Activated T-helper 17 cell treated with anti-CD3 and anti-CD28 coated beads, Interleukin-2, amount 50 U/mL, for 72 hours (primary cell): ENCODE measurements at regions not wholly inside any gene's neighbourhood (a gene's known extent, or its start where the extent isn't known, plus 50 kb on each side); places are given as distances from the start of the nearest gene placed in this dataset.

Source experiments
- ATAC-seq: fragments of 150-1000 bp; cut with Tn5 transposase; replicated peaks from 2 replicates; pipeline ENCODE4 v1.10.0; 2021; ENCODE audit warnings: mild to moderate bottlenecking, moderate library complexity
- H3K27ac Mint-ChIP-seq: one replicate; pipeline ENCODE4 v1.8.0; 2022; ENCODE audit warnings: mixed read lengths
- H3K27me3 Mint-ChIP-seq: one replicate; pipeline ENCODE4 v1.8.0; 2022; ENCODE audit warnings: mixed read lengths
- H3K36me3 Mint-ChIP-seq: one replicate; pipeline ENCODE4 v1.8.0; 2022; ENCODE audit warnings: low read depth, mild to moderate bottlenecking, mixed read lengths
- H3K4me1 Mint-ChIP-seq: one replicate; pipeline ENCODE4 v1.8.0; 2022; ENCODE audit warnings: mixed read lengths
- H3K4me3 Mint-ChIP-seq: one replicate; pipeline ENCODE4 v1.8.0; 2022; ENCODE audit warnings: mild to moderate bottlenecking, mixed read lengths
- H3K9me3 Mint-ChIP-seq: one replicate; pipeline ENCODE4 v1.8.0; 2022; ENCODE audit warnings: mixed read lengths

- Mint-ChIP-seq H3K36me3 (no peaks in the 10 kb centered on the region), H3K4me3 (no peak overlapping the region), H3K4me1 (no peaks in the 10 kb centered on the region), H3K9me3 (no peaks in the 10 kb centered on the region), H3K27ac (no peak overlapping the region), H3K27me3 (peaks cover 13% of the 10 kb centered on the region)
- ATAC-seq: no peak
Measured at GRCh38 chr9:86599561-86599960, 245.4 kb upstream of the TUT7 start.

DNA sequence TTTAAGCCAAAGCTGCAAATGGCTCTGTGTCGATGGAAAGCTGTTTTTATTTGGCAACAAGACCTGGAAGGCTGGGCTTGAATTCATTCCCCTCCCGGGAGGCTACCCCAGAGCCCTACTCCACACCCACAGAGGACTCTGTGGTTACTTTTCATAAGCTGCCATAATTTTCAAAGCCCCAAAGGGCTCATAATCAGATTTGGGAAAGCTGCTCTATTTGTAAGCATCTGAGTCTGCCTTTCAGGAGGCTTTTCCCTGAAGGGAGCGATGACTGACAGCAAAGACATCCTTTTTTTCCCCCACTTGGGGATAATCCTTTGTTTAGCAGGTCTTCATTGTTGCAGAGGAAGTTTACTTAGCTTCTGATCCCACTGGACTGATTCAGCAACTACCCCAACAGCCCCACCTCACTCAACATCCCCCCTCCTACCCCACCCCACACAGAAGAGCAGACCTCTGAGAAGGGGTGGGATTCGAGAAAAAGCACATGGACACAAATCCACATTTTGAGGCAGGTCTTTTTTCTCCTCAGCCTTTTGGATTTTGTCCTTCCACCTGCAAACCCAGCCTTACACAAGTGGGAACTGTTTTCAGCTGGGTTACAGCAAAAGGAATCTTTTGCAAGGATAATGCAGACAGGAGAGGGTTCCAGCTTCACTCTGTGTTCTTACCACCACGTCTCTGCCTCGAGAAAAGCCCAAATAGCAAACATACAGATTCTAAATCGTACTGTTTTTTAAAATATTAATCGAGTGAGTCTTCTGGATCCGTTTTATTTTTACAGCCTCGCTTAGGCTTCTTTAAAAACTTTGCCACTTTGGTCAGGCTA, 244.4 kb upstream of the TUT7 start:
- ATAC-seq: no peak
- no peaks in the 10 kb centered on the region for H3K36me3 Mint-ChIP-seq
- H3K4me3 Mint-ChIP-seq: no peak overlapping the region
- H3K27me3 Mint-ChIP-seq: peaks cover 12% of the 10 kb centered on the region
- no peaks in the 10 kb centered on the region for H3K4me1 Mint-ChIP-seq
- no peaks in the 10 kb centered on the region for H3K9me3 Mint-ChIP-seq
- H3K27ac Mint-ChIP-seq: no peak overlapping the region

DNA sequence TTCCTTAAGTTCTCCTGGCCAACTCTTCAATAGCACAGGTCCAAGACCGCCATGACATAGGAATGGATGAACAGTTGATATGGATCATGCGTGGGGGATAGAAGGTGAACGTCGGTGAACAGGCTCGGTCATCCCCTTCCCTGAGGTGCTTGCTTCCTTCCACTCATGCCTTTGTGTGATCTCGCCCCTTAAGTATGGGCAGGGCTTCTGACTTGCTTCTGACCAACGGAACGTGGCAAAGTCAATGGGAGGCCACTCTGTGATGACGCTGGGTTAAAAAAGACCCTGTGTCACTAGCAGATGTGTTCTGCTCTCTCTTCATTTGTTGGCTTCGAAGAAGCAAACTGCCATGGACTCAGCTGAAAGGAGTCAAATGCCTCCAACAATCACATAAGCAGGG, 240.5 kb upstream of the TUT7 start:
- no peak overlapping the region for H3K27ac Mint-ChIP-seq
- peaks cover 8% of the 10 kb centered on the region for H3K27me3 Mint-ChIP-seq
- H3K9me3 Mint-ChIP-seq: no peaks in the 10 kb centered on the region
- ATAC-seq: no peak
- H3K4me1 Mint-ChIP-seq: no peaks in the 10 kb centered on the region
- no peak overlapping the region for H3K4me3 Mint-ChIP-seq
- no peaks in the 10 kb centered on the region for H3K36me3 Mint-ChIP-seq

DNA sequence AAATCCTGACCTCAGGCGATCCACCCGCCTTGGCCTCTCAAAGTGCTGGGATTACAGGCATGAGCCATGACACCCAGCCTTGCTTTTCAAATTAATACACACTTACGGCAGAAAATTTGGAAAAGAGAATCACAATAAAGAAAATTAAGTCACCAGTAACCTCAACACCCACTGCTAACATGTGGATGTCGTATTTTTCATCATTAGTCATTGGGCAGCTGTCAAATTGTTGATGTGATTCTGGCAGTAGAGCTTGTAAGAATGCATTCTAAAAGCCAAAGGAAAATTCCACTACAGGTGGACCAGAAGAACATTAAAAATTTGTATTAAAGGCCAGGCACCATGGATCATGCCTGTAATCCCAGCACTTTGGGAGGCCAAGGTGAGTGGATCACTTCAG, 237.3 kb upstream of the TUT7 start:
- Mint-ChIP-seq H3K4me1 (no peaks in the 10 kb centered on the region), H3K36me3 (no peaks in the 10 kb centered on the region), H3K9me3 (no peaks in the 10 kb centered on the region), H3K27ac (no peak overlapping the region), H3K4me3 (no peak overlapping the region), H3K27me3 (peaks cover 6% of the 10 kb centered on the region)
- ATAC-seq: no peak

GRCh38 chr9:86589730-86590129, 235.5 kb upstream of the TUT7 start:
- Mint-ChIP-seq H3K27ac (no peak overlapping the region), H3K9me3 (no peaks in the 10 kb centered on the region), H3K27me3 (peaks cover 3% of the 10 kb centered on the region), H3K4me1 (no peaks in the 10 kb centered on the region), H3K4me3 (no peak overlapping the region), H3K36me3 (no peaks in the 10 kb centered on the region)
- ATAC-seq: no peak

- ATAC-seq: no peak
- Mint-ChIP-seq H3K27ac (no peak overlapping the region), H3K36me3 (no peaks in the 10 kb centered on the region), H3K4me1 (no peaks in the 10 kb centered on the region), H3K27me3 (no peaks in the 10 kb centered on the region), H3K4me3 (no peak overlapping the region), H3K9me3 (no peaks in the 10 kb centered on the region)
Measured at GRCh38 chr9:86589273-86589672, 235.1 kb upstream of the TUT7 start.

GRCh38 chr9:86586144-86586494, 231.9 kb upstream of the TUT7 start:
- Mint-ChIP-seq H3K9me3 (no peaks in the 10 kb centered on the region), H3K36me3 (no peaks in the 10 kb centered on the region), H3K4me3 (peak overlapping the region; percentile 62), H3K27ac (peak overlapping the region; percentile 37), H3K4me1 (no peaks in the 10 kb centered on the region), H3K27me3 (no peaks in the 10 kb centered on the region)
- ATAC-seq: no peak

DNA sequence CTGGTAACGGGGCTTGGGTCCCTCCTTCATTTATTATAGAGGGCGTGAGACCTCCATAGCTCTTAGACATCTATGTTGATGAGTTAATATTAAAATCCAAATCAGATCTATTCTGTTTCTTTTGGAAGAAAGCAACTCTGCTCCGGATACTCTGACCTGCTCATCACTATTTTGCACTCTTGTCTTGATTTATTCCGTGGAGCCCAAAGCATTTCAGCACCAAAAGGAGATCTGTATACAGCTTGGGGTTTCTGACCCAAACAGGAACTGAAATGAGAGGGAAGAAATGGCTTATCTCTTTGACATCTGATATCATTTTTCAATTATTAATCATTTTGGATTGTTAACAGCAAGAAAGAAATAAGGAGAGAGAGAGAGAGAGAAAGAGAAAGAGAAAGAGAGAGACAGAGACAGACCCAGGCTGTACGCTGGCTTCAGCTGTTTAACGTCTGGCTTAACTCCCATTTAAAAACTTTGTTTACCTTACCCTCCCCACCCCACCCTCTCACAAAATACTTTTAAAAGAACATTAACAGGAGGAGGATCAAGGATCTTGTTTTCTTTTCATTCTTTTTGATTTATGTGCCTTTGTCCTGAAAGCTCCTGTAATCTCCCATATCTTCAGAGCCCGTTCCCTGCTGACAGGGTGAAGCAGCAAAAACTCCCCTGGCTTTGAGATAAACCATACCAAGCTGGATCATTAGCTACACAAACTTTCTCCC, 231.4 kb upstream of the TUT7 start:
- no peaks in the 10 kb centered on the region for H3K36me3 Mint-ChIP-seq
- H3K4me3 Mint-ChIP-seq: peak overlapping the region; percentile 62
- peak; percentile 31 for ATAC-seq
- no peaks in the 10 kb centered on the region for H3K27me3 Mint-ChIP-seq
- no peaks in the 10 kb centered on the region for H3K9me3 Mint-ChIP-seq
- peak overlapping the region; percentile 37 for H3K27ac Mint-ChIP-seq
- H3K4me1 Mint-ChIP-seq: no peaks in the 10 kb centered on the region

GRCh38 chr9:86580688-86581087, 226.5 kb upstream of the TUT7 start:
- H3K4me3 Mint-ChIP-seq: no peak overlapping the region
- H3K4me1 Mint-ChIP-seq: no peaks in the 10 kb centered on the region
- no peaks in the 10 kb centered on the region for H3K36me3 Mint-ChIP-seq
- ATAC-seq: no peak
- H3K27me3 Mint-ChIP-seq: no peaks in the 10 kb centered on the region
- H3K27ac Mint-ChIP-seq: no peak overlapping the region
- H3K9me3 Mint-ChIP-seq: no peaks in the 10 kb centered on the region

DNA sequence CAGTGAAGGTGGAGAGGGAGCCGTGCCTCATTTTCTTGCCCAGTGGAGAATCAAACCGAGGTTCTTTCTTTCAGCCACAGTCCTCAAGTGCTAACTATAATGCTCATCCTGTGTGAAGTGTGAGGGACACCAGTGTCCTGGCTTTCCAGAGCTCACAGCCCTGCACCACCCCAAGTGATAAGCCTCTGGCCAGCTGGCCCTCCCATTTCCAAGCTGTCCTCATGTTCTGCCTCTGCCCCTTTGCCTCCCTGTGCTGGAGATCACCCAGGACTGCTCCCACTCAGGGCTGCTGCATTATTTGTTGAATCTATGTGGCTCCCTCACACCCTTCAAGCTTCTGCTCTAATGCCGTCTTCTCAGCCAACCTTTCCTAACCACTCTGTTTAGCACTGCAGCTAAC, 224.5 kb upstream of the TUT7 start:
- Mint-ChIP-seq H3K9me3 (no peaks in the 10 kb centered on the region), H3K4me1 (no peaks in the 10 kb centered on the region), H3K27me3 (peaks cover 4% of the 10 kb centered on the region), H3K4me3 (no peak overlapping the region), H3K27ac (no peak overlapping the region), H3K36me3 (no peaks in the 10 kb centered on the region)
- no peak for ATAC-seq

- Mint-ChIP-seq H3K27ac (no peak overlapping the region), H3K4me1 (no peaks in the 10 kb centered on the region), H3K27me3 (peaks cover 7% of the 10 kb centered on the region), H3K4me3 (no peak overlapping the region), H3K36me3 (no peaks in the 10 kb centered on the region), H3K9me3 (no peaks in the 10 kb centered on the region)
- no peak for ATAC-seq
Measured at GRCh38 chr9:86577420-86578333, 223.5 kb upstream of the TUT7 start.

DNA sequence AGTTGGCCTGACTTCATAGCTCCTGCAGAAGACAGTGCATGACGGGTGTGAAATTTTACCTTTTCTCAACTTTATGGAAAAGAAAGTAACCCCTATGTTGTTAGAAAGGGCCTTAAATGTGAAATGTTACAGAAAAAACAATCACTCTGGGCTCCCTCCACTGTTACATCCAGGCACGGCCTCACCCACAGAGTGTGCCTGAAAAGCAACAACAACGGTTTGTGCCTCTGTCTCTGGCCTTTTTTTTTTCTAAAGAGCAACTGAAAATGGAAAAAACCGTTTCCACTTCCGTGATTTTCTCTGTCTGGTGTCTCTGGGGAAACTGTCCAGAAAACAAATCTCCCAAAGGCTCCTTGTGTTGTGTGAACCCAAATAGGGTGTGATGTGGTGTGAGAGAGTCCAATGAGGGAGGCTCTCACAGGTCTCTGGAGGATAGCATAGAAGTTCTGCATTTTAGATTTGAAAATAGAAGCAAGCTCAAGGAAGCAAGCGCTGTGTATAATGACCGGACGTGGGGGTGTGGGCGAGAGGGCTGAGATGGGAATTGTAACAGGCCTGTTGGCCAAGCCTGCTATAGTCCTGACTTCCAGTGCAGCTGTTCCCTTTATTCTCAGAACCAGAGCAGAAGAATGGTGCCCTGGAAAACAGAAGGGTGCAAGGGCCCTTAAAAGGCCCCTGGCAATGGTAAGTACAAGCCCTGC, 221.8 kb upstream of the TUT7 start:
- H3K27me3 Mint-ChIP-seq: peaks cover 7% of the 10 kb centered on the region
- no peak overlapping the region for H3K27ac Mint-ChIP-seq

GRCh38 chr9:86575137-86575536, 220.9 kb upstream of the TUT7 start:
- ATAC-seq: no peak
- H3K36me3 Mint-ChIP-seq: no peaks in the 10 kb centered on the region
- no peak overlapping the region for H3K4me3 Mint-ChIP-seq
- no peaks in the 10 kb centered on the region for H3K4me1 Mint-ChIP-seq
- H3K27me3 Mint-ChIP-seq: peaks cover 7% of the 10 kb centered on the region
- H3K27ac Mint-ChIP-seq: no peak overlapping the region
- H3K9me3 Mint-ChIP-seq: no peaks in the 10 kb centered on the region

More for the DNA sequence above, 221.8 kb upstream of the TUT7 start:
- Mint-ChIP-seq H3K4me3 (no peak overlapping the region), H3K36me3 (no peaks in the 10 kb centered on the region), H3K9me3 (no peaks in the 10 kb centered on the region), H3K4me1 (no peaks in the 10 kb centered on the region)
- ATAC-seq: no peak

DNA sequence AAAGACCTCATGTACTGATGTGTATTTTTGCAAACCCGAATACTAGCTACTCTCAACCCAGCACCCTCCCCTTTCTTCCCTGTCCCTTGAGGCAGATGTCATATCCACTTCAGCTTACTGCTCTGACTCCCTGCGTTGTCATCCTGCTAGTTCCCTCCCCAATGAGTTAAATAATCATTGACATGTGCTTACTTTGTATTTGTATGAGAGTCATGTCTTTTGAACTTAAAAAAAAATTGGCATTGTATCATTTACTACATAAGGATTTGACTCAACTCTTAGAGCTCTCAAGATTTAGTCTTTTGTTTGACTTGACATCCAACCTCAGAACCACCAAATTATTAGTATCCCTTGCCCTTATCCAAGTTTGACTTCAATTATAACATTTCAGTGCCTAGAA, 219.7 kb upstream of the TUT7 start:
- Mint-ChIP-seq H3K27ac (no peak overlapping the region), H3K27me3 (peaks cover 7% of the 10 kb centered on the region), H3K4me3 (no peak overlapping the region), H3K9me3 (no peaks in the 10 kb centered on the region), H3K4me1 (no peaks in the 10 kb centered on the region), H3K36me3 (no peaks in the 10 kb centered on the region)
- no peak for ATAC-seq
